ENCODE measurements at regions not wholly inside any gene's neighbourhood (a gene's known extent, or its start where the extent isn't known, plus 50 kb on each side); places are given as distances from the start of the nearest gene placed in this dataset.

DNA sequence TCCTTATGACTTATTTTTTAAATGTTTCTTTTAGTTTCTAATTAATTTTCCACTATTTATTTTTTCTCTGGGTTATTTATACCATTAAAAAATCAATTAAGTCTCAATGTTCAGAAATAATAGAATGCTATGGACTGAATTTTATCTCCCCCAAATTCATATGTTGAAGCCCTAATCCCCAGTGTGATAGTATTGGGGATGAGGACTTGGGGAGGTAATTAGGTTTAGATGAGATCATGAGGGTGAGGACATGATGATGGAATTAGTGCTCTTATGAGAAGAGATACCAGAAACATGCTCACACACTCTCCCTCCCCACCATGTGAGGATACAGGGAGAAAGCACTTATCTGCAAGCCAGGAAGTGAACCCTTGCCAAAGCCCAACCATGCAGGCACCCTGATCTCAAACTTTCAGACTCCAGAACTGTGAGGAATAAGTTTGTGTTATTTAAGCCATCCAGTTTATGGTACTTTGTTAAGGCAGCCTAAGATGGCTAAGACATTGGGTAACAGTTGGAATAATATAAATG, 202.6 kb downstream of the MDFIC start:
- no peaks in the 10 kb centered on the region for H4K20me1 ChIP-seq (ENCODE audit: insufficient read depth, low read length)
- H2AK5ac ChIP-seq (ENCODE audit: low read depth, low read length): 0 out of 2 replicates have a peak overlapping the region, but pooled peaks have one; percentile 49
- H3K56ac ChIP-seq (ENCODE audit: extremely low read depth, insufficient read depth, low read length): no peak overlapping the region
- no peak overlapping the region for H2AK9ac ChIP-seq (replicated peaks; ENCODE audit: low read depth, low read length, poor library complexity)
- no peaks in the 10 kb centered on the region for H3K9me1 ChIP-seq (ENCODE audit: insufficient read depth, low read length)
- no peak for TF ChIP-seq MAZ (IDR thresholded peaks at IDR 0.05; ENCODE audit: borderline replicate concordance, low read depth, low read length)
- no peak for TF ChIP-seq FOS (IDR thresholded peaks at IDR 0.05; ENCODE audit: low read depth, low read length)
- no peak for TF ChIP-seq MXI1 (IDR thresholded peaks at IDR 0.05; ENCODE audit: borderline replicate concordance, low read depth, low read length)
- no peak for TF ChIP-seq RAD21 (IDR thresholded peaks at IDR 0.05; ENCODE audit: low read length)
- no peak for TF ChIP-seq SMC3 (IDR thresholded peaks at IDR 0.05; ENCODE audit: low read depth, low read length)
- no peak overlapping the region for H2BK5ac ChIP-seq (ENCODE audit: low read depth, low read length, poor library complexity, severe bottlenecking)
- dilution Hi-C loops (cut with HindIII; ENCODE audit: low sequenced_read_pairs, unreplicated experiment) (no loop called here), intact Hi-C loops (cut with micrococcal nuclease) (no loop called here), in situ Hi-C loops (cut with MboI; ENCODE audit: low sequenced_read_pairs) (no loop called here)
- ChIA-PET CTCF (no interaction called here), POLR2A (ENCODE audit: unreplicated experiment) (no interaction called here)
- H3K9me3 ChIP-seq (ENCODE audit: control insufficient read depth, insufficient read depth, low read length): no peaks in the 10 kb centered on the region
- no peak overlapping the region; the same call in 1 of the 2 replicates for H3K18ac ChIP-seq (ENCODE audit: low read depth, low read length)
- no TSS peak for BruUV-seq (replicated peaks)
- H3K27me3 ChIP-seq (ENCODE audit: control insufficient read depth, insufficient read depth, low read length): no peaks in the 10 kb centered on the region
- no peak overlapping the region for H3K4ac ChIP-seq (ENCODE audit: low read depth, low read length)
- no peak overlapping the region for H3K4me3 ChIP-seq (ENCODE audit: insufficient read depth, low read depth, low read length)
- H4K91ac ChIP-seq (ENCODE audit: insufficient read depth, low read depth, low read length): no peak overlapping the region; the same call in 1 of the 2 replicates
- DNase-seq (peak; percentile 27), ATAC-seq (ENCODE audit: low read depth) (no peak)
- no peak overlapping the region for H3K4me2 ChIP-seq (ENCODE audit: low read depth, low read length)
- no peak overlapping the region for H2BK120ac ChIP-seq (ENCODE audit: low read depth, low read length)
- H4K8ac ChIP-seq (ENCODE audit: low read depth in 2 of 2, low read length in 2 of 2): no peak overlapping the region
- H2AFZ ChIP-seq (replicated peaks; ENCODE audit: low read length, poor library complexity): no peak overlapping the region
- no peak overlapping the region for H2BK20ac ChIP-seq (ENCODE audit: low read depth, low read length)
- no peaks in the 10 kb centered on the region for H3K79me1 ChIP-seq (ENCODE audit: low read depth in 1 of 2, low read length in 2 of 2)
- H3K9ac ChIP-seq (ENCODE audit: low read depth, low read length): no peak overlapping the region
- no peak overlapping the region for H3K23ac ChIP-seq (ENCODE audit: low read depth, low read length)
- peak overlapping the region; percentile 68; the same call in 1 of the 2 replicates for H3K14ac ChIP-seq (replicated peaks; ENCODE audit: low read depth, low read length)
- H3K36me3 ChIP-seq (ENCODE audit: control insufficient read depth, insufficient read depth, low read length): no peaks in the 10 kb centered on the region
- peak overlapping the region; percentile 49; the same call in 1 of the 2 replicates for H4K5ac ChIP-seq (ENCODE audit: low read depth, low read length)
- no peaks in the 10 kb centered on the region; the same call in 1 of the 2 replicates for H3K4me1 ChIP-seq (ENCODE audit: control insufficient read depth, insufficient read depth, low read length)
- H3K27ac ChIP-seq (ENCODE audit: insufficient read depth, low read length): no peak overlapping the region
- no peak overlapping the region for H2BK15ac ChIP-seq (ENCODE audit: low read depth, low read length)
